Neural cell (in vitro differentiated cells): ENCODE measurements at regions not wholly inside any gene's neighbourhood (a gene's known extent, or its start where the extent isn't known, plus 50 kb on each side); places are given as distances from the start of the nearest gene placed in this dataset.

Experiments
- H2AFZ ChIP-seq: fragments of 200-600, 300-800 bp; sonication (generic), shearing (Covaris generic); 2 replicates; pipeline ENCODE4 v1.6.0; 2014; ENCODE audit warnings: low read depth, mild to moderate bottlenecking, antibody characterized with exemption, low read length, moderate library complexity
- H3F3A ChIP-seq: fragments of 200-600 bp; shearing (Covaris generic); 2 replicates; pipeline ENCODE4 v1.6.1; 2016; ENCODE audit warnings: mild to moderate bottlenecking, moderate library complexity, mixed read lengths, antibody characterized with exemption, low read length; ENCODE audit not compliant: insufficient read depth, poor library complexity, severe bottlenecking
- H3K27ac ChIP-seq: fragments of 200-600, 300-800 bp; sonication (generic), shearing (Covaris generic); 2 replicates; pipeline ENCODE4 v1.5.1; 2014; ENCODE audit warnings: mild to moderate bottlenecking, low read length, moderate library complexity
- H3K27me3 ChIP-seq: fragments of 300-800, 200-600 bp; sonication (generic), shearing (Covaris generic); 2 replicates; pipeline ENCODE4 v1.6.0; 2014; ENCODE audit warnings: mild to moderate bottlenecking, low read depth, low read length, moderate library complexity; ENCODE audit not compliant: insufficient read depth
- H3K36me3 ChIP-seq: fragments of 300-800, 200-600 bp; sonication (generic), shearing (Covaris generic); 2 replicates; pipeline ENCODE4 v1.5.1; 2014; ENCODE audit warnings: mild to moderate bottlenecking, antibody characterized with exemption, low read length, moderate library complexity; ENCODE audit not compliant: insufficient read depth
- H3K4me2 ChIP-seq: fragments of 300-800, 200-600 bp; sonication (generic), shearing (Covaris generic); 2 replicates; pipeline ENCODE4 v1.6.0; 2014; ENCODE audit warnings: mild to moderate bottlenecking, low read length
- H3K4me3 ChIP-seq: fragments of 300-800, 200-600 bp; sonication (generic), shearing (Covaris generic); 2 replicates; pipeline ENCODE4 v1.5.1; 2014; ENCODE audit warnings: mild to moderate bottlenecking, low read length, moderate library complexity
- H3K79me2 ChIP-seq: fragments of 200-600 bp; shearing (Covaris generic); replicated peaks from 2 replicates; pipeline ENCODE4 v1.6.0; 2014; ENCODE audit warnings: mild to moderate bottlenecking, low read length, moderate library complexity; ENCODE audit not compliant: insufficient read depth
- H3K9ac ChIP-seq: fragments of 300-800, 200-600 bp; sonication (generic), shearing (Covaris generic); 2 replicates; pipeline ENCODE4 v1.6.1; 2016; ENCODE audit warnings: mild to moderate bottlenecking, low read length, mixed read lengths
- H3K9me2 ChIP-seq: fragments of 200-600 bp; shearing (Covaris generic); 2 replicates; pipeline ENCODE4 v1.6.1; 2016; ENCODE audit warnings: mild to moderate bottlenecking, low read length, mixed read lengths; ENCODE audit not compliant: insufficient read depth
- H3K9me3 ChIP-seq: fragments of 200-600, 300-800 bp; sonication (generic), shearing (Covaris generic); 2 replicates; pipeline ENCODE4 v1.6.1; 2016; ENCODE audit warnings: mild to moderate bottlenecking, mixed run types, low read length, moderate library complexity, mixed read lengths
- H4K20me1 ChIP-seq: fragments of 200-600 bp; shearing (Covaris generic); 2 replicates; pipeline ENCODE4 v1.6.1; 2016; ENCODE audit warnings: mild to moderate bottlenecking, mixed run types; ENCODE audit not compliant: insufficient read depth
- EP300 ChIP-seq: fragments of 450-650 bp; conservative IDR thresholded peaks from 2 replicates; pipeline ENCODE4 v1.6.1; 2014; ENCODE audit warnings: antibody characterized with exemption, mild to moderate bottlenecking, moderate library complexity; ENCODE audit not compliant: poor library complexity, severe bottlenecking
- EZH2 ChIP-seq: fragments of 200-600, 300-800 bp; shearing (Covaris generic), sonication (generic); IDR thresholded peaks from 2 replicates; pipeline ENCODE4 v1.6.1; 2014; ENCODE audit warnings: antibody characterized with exemption, low read length, borderline replicate concordance, mild to moderate bottlenecking; ENCODE audit not compliant: insufficient read depth, poor library complexity, severe bottlenecking
- MXI1 ChIP-seq: fragments of 450-650 bp; conservative IDR thresholded peaks from 2 replicates; pipeline ENCODE4 v1.6.1; 2014; ENCODE audit warnings: antibody characterized with exemption, mild to moderate bottlenecking; ENCODE audit not compliant: poor library complexity, severe bottlenecking
- POLR2AphosphoS5 ChIP-seq: IDR thresholded peaks from 2 replicates; pipeline ENCODE4 v1.6.1; 2012
- RAD21 ChIP-seq: fragments of 450-650 bp; conservative IDR thresholded peaks from 2 replicates; pipeline ENCODE4 v1.6.1; 2014; ENCODE audit warnings: antibody characterized with exemption, mild to moderate bottlenecking, moderate library complexity
- REST ChIP-seq: IDR thresholded peaks from 2 replicates; pipeline ENCODE4 v1.6.1; 2012; ENCODE audit warnings: borderline replicate concordance
- SMC3 ChIP-seq: fragments of 450-650 bp; conservative IDR thresholded peaks from 2 replicates; pipeline ENCODE4 v1.6.1; 2014; ENCODE audit warnings: antibody characterized with exemption, mild to moderate bottlenecking, moderate library complexity; ENCODE audit not compliant: poor library complexity
- TAF1 ChIP-seq: IDR thresholded peaks from 2 replicates; pipeline ENCODE4 v1.6.1; 2012; ENCODE audit warnings: low read depth
- TF ChIP-seq, protein P1 (sequence below): fragments of 450-650 bp; IDR thresholded peaks from 2 replicates; pipeline ENCODE4 v1.5.1; 2014; ENCODE audit warnings: antibody characterized with exemption, mild to moderate bottlenecking, moderate library complexity; ENCODE audit not compliant: poor library complexity, severe bottlenecking

DNA sequence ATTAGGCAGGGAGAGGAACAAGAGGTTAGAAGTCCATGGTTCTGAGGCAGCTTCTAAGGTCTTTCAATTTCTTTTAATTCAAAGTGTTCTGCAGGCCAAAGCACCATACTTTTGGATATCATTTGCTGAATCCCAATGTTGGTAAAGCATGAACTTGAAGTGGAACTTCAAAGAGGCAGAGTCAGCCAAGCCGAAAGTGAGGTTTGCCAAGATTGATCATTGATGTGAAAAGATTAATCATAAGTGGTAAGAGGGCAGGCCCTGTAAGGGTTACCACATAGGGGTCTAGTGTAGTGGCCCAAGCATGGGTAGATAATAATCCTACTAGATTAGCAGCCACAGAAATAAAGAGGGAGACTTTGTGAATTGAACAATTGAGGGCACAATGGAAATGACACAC lies 191.7 kb upstream of the DIO2 start:
- no peak overlapping the region for H3K9ac ChIP-seq
- H3K4me2 ChIP-seq = no peak overlapping the region
- no peaks in the 10 kb centered on the region for H3K27me3 ChIP-seq
- TF ChIP-seq MXI1 (no peak), SMC3 (no peak), REST (no peak), EZH2 (no peak), EP300 (no peak), RAD21 (no peak), POLR2AphosphoS5 (no peak), TAF1 (no peak)
- TF ChIP-seq, protein P1, sequence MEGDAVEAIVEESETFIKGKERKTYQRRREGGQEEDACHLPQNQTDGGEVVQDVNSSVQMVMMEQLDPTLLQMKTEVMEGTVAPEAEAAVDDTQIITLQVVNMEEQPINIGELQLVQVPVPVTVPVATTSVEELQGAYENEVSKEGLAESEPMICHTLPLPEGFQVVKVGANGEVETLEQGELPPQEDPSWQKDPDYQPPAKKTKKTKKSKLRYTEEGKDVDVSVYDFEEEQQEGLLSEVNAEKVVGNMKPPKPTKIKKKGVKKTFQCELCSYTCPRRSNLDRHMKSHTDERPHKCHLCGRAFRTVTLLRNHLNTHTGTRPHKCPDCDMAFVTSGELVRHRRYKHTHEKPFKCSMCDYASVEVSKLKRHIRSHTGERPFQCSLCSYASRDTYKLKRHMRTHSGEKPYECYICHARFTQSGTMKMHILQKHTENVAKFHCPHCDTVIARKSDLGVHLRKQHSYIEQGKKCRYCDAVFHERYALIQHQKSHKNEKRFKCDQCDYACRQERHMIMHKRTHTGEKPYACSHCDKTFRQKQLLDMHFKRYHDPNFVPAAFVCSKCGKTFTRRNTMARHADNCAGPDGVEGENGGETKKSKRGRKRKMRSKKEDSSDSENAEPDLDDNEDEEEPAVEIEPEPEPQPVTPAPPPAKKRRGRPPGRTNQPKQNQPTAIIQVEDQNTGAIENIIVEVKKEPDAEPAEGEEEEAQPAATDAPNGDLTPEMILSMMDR = no peak
- no peaks in the 10 kb centered on the region for H3K9me3 ChIP-seq
- H4K20me1 ChIP-seq = no peaks in the 10 kb centered on the region
- H3K36me3 ChIP-seq = no peaks in the 10 kb centered on the region
- no peak overlapping the region for H2AFZ ChIP-seq
- no peaks in the 10 kb centered on the region for H3F3A ChIP-seq
- H3K27ac ChIP-seq = no peak overlapping the region
- H3K79me2 ChIP-seq = no peaks in the 10 kb centered on the region
- no peak overlapping the region for H3K4me3 ChIP-seq
- H3K9me2 ChIP-seq = no peaks in the 10 kb centered on the region

GRCh38 chr14:80395031-80395430 lies 183.7 kb upstream of the DIO2 start:
- no peaks in the 10 kb centered on the region for H3F3A ChIP-seq
- no peaks in the 10 kb centered on the region for H3K36me3 ChIP-seq
- no peak overlapping the region for H2AFZ ChIP-seq
- no peaks in the 10 kb centered on the region for H3K27me3 ChIP-seq
- no peak overlapping the region for H3K4me3 ChIP-seq
- no peak overlapping the region for H3K4me2 ChIP-seq
- H3K79me2 ChIP-seq = no peaks in the 10 kb centered on the region
- no peak overlapping the region for H3K9ac ChIP-seq
- H3K9me2 ChIP-seq = no peaks in the 10 kb centered on the region
- H3K27ac ChIP-seq = no peak overlapping the region
- H3K9me3 ChIP-seq = no peaks in the 10 kb centered on the region
- H4K20me1 ChIP-seq = no peaks in the 10 kb centered on the region
- TF ChIP-seq TAF1 = no peak

DNA sequence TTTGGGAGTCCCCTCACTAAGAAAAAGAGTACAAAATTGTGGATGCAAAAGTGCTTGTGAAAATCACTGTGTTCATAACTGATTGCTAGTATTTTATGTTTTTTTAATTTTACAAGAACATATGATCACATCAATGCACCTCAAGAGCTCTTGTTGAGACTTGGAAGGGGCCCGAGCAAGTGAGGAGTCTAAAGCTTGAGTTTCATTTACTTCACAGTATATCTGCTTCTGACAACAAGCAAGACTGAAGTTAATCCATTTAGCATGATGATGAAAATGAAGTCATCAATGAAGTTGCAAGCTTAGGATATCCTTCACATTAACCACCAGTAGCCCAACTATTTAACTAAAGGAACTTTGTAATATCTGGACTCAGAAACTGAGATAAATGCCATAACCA lies 182.5 kb upstream of the DIO2 start:
- Histone ChIP-seq H3K9ac (no peak overlapping the region), H3K9me2 (no peaks in the 10 kb centered on the region), H3K4me3 (no peak overlapping the region), H3K27ac (no peak overlapping the region), H4K20me1 (no peaks in the 10 kb centered on the region), H3K4me2 (no peak overlapping the region), H3F3A (no peaks in the 10 kb centered on the region), H3K27me3 (no peaks in the 10 kb centered on the region), H3K79me2 (no peaks in the 10 kb centered on the region), H2AFZ (no peak overlapping the region), H3K9me3 (no peaks in the 10 kb centered on the region), H3K36me3 (no peaks in the 10 kb centered on the region)
- no peak for TF ChIP-seq POLR2AphosphoS5
- no peak for TF ChIP-seq EZH2
- no peak for TF ChIP-seq EP300
- TF ChIP-seq SMC3 = no peak
- TF ChIP-seq TAF1 = no peak
- no peak for TF ChIP-seq RAD21
- TF ChIP-seq, protein P1 = no peak
- no peak for TF ChIP-seq REST
- no peak for TF ChIP-seq MXI1
